Thymus (tissue), 11 donors: ENCODE measurements at regions not wholly inside any gene's neighbourhood (a gene's known extent, or its start where the extent isn't known, plus 50 kb on each side); places are given as distances from the start of the nearest gene placed in this dataset.

ENCODE experiments used
- DNase-seq, 9 donors: peaks; one replicate each; pipeline ENCODE4 v3.0.0-alpha.2; 2013; ENCODE audit warnings: low spot score in 9 of 9, low read depth in 6 of 9, missing footprints in 1 of 9
- H3K27ac ChIP-seq, 2 donors: one replicate each; pipeline ENCODE4 v1.5.1; 2013; ENCODE audit warnings: control low read depth in 1 of 2, low read depth in 1 of 2, low read length in 1 of 2, mild to moderate bottlenecking in 1 of 2, moderate library complexity in 1 of 2
- H3K27me3 ChIP-seq, 2 donors: one replicate each; pipeline ENCODE4 v1.5.1; 2013; ENCODE audit warnings: low read length in 1 of 2; ENCODE audit not compliant: control insufficient read depth in 2 of 2, insufficient read depth in 1 of 2
- H3K36me3 ChIP-seq, 2 donors: one replicate each; pipeline ENCODE4 v1.5.1; 2013; ENCODE audit warnings: low read length in 1 of 2, mild to moderate bottlenecking in 1 of 2, moderate library complexity in 1 of 2; ENCODE audit not compliant: control insufficient read depth in 2 of 2, insufficient read depth in 2 of 2
- H3K4me1 ChIP-seq, 2 donors: one replicate each; pipeline ENCODE4 v1.5.1; 2013; ENCODE audit warnings: low read length in 2 of 2; ENCODE audit not compliant: control insufficient read depth in 2 of 2, insufficient read depth in 2 of 2
- H3K4me3 ChIP-seq, 2 donors: one replicate each; pipeline ENCODE4 v1.5.1; 2013; ENCODE audit warnings: low read length in 2 of 2, control low read depth in 1 of 2, mild to moderate bottlenecking in 1 of 2
- H3K9me3 ChIP-seq, 2 donors: one replicate each; pipeline ENCODE4 v1.5.1; 2013; ENCODE audit warnings: low read length in 1 of 2, mild to moderate bottlenecking in 1 of 2; ENCODE audit not compliant: control insufficient read depth in 2 of 2, insufficient read depth in 1 of 2
- WGBS: extraction: QIAGEN DNeasy Blood & Tissue Kit; methylation state at CpG from one replicate; pipeline ENCODE4 v1.1.7; 2013; 5-methylcytosine and 5-hydroxymethylcytosine counted together
- donor health status: healthy.

GRCh38 chr5:103366918-103367549 is 108.5 kb downstream of the MACIR start:
- no peak for DNase-seq
- Histone ChIP-seq H3K36me3 (no peaks in the 10 kb centered on the region), H3K27ac (no peak overlapping the region), H3K9me3 (no peaks in the 10 kb centered on the region), H3K4me3 (no peak overlapping the region), H3K4me1 (no peaks in the 10 kb centered on the region), H3K27me3 (no peaks in the 10 kb centered on the region)
- 96% methylated on average over 10 of the region's 10 CpGs for WGBS

DNA sequence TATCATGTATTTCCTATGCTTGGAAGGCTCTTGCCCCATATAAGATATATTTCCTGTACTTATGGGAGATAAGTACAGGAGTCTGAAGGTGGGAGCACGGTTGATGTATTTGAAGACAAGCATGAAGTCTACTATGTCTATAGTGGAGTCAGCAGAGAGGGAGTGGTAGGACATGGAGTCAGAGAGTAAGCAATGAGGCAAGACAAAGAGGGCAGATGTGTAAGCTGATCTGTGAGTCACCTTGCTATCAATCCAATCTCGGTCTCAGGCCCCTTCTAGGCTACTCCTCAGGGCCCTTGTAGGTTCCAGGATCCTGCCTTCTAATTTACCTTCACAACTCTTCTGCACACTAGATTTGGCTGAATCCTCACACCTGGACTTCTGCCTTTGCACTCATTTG is 105.5 kb downstream of the MACIR start:
- no peak for DNase-seq
- Histone ChIP-seq H3K36me3 (no peaks in the 10 kb centered on the region), H3K4me3 (no peak overlapping the region), H3K4me1 (no peaks in the 10 kb centered on the region), H3K27ac (no peak overlapping the region), H3K9me3 (no peaks in the 10 kb centered on the region), H3K27me3 (no peaks in the 10 kb centered on the region)
- WGBS = 91% methylated on average over 2 of the region's 2 CpGs

DNA sequence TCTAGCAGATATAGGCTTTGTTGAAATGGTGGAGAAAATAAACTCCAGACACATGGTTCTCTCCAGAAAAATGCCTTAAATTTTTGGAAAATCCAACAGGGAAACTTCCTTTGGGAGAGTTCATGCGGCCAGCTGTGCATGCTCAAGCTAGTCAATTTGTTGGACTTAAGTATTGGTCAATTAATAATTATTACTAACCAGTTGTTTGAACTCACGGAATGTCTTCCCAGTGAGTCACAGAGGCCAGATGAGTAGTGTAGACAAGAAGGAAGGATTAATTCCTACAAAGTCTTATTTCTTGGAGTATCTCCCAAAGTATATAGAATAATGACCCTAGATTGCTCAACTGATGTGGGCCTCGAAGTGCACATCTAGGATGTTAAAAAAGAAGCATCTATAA is 103.6 kb downstream of the MACIR start:
- Histone ChIP-seq H3K27me3 (no peaks in the 10 kb centered on the region), H3K4me3 (no peak overlapping the region), H3K36me3 (no peaks in the 10 kb centered on the region), H3K9me3 (no peaks in the 10 kb centered on the region), H3K27ac (no peak overlapping the region), H3K4me1 (no peaks in the 10 kb centered on the region)
- WGBS = 97% methylated on average over 3 of the region's 3 CpGs
- DNase-seq = no peak

GRCh38 chr5:103360475-103360874 is 101.9 kb downstream of the MACIR start:
- Histone ChIP-seq H3K4me1 (no peaks in the 10 kb centered on the region), H3K27ac (no peak overlapping the region), H3K4me3 (no peak overlapping the region), H3K36me3 (no peaks in the 10 kb centered on the region), H3K9me3 (no peaks in the 10 kb centered on the region), H3K27me3 (no peaks in the 10 kb centered on the region)
- no peak for DNase-seq

- DNase-seq = no peak
- no peaks in the 10 kb centered on the region for H3K4me1 ChIP-seq
- H3K27ac ChIP-seq = no peak overlapping the region
- no peak overlapping the region for H3K4me3 ChIP-seq
- H3K9me3 ChIP-seq = no peaks in the 10 kb centered on the region
- no peaks in the 10 kb centered on the region for H3K27me3 ChIP-seq
- WGBS = 96% methylated on average over 6 of the region's 6 CpGs
- no peaks in the 10 kb centered on the region for H3K36me3 ChIP-seq
Measured at GRCh38 chr5:103358305-103358995, 99.9 kb downstream of the MACIR start.

DNA sequence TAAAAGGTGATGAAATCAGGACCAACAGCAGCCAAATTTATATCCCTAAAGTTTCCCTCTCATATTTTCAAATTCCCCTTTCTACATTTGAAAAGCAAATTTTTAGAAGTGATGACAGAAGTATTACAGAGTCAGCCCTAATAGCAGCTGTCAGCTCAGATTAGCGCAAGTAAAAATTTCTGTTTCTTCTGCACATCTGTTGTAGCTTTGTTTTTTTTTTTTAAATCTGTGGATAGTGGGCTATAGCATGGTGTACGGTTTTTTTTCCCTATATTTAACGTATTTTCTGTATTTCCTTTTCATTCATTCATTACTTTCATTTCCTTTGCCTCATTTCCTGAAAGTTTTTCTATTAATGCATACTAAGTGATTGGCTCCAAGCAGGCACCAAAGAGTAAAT is 99.1 kb downstream of the MACIR start:
- no peak for DNase-seq
- H3K27ac ChIP-seq = no peak overlapping the region
- no peaks in the 10 kb centered on the region for H3K36me3 ChIP-seq
- H3K4me1 ChIP-seq = no peaks in the 10 kb centered on the region
- no peaks in the 10 kb centered on the region for H3K9me3 ChIP-seq
- H3K27me3 ChIP-seq = no peaks in the 10 kb centered on the region
- WGBS = 83% methylated on average over 3 of the region's 3 CpGs
- no peak overlapping the region for H3K4me3 ChIP-seq

DNA sequence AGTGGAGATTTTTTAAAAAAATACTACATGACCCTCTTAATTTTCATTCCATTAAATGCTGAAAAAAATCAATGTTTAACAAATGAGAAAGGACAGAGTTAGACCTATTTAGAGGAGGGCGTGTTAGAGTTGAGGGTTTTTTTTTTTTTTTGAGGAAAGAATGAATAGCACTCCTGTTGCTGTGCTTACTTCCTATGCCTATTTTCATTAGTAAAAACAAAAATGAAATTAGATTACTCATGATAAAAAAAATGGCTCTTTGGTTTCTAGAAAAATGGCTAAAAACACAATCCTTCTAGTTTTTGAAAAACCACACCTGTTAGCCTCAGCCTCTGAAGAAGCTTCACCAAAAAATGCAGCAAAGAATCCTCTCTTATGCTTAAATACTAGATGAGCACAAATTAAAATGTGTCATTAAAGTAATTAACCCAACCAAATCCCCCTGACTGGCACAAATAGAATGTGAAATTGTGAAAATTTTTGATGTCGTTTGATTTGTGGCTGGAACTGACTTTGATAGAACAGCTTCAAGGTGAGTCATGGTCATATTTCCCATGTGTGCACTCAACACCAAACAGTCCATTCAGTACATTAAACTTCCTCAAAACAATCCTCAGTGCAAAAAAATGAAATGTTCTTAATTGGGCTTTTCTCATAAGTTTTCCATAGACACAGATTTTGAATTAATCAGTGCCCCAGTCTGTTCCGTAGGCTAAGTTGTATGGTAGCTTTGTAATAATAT is 98.0 kb downstream of the MACIR start:
- H3K27ac ChIP-seq = no peak overlapping the region
- WGBS = 88% methylated on average over 3 of the region's 3 CpGs
- H3K4me1 ChIP-seq = no peaks in the 10 kb centered on the region
- no peak overlapping the region for H3K4me3 ChIP-seq
- no peaks in the 10 kb centered on the region for H3K9me3 ChIP-seq
- H3K27me3 ChIP-seq = no peaks in the 10 kb centered on the region
- H3K36me3 ChIP-seq = no peaks in the 10 kb centered on the region
- DNase-seq = no peak

DNA sequence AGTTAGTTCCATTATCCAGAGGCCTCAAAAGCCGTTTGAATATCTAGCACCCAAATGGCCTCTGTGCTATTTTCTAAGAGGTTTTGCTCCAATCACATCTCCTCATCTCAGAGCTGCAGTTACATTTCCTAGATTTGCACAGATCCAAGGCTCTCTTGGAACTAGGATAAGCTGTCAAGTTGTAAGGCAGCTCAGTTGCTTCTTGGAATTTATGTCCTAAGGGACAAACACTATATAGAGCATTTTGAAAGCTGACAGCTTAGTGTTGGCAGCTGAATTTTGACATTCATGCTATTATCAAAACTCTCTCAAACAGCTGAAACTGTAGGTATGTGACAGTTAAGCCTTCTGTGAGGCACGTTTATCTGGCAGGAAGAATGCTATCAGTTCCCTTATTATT is 97.0 kb downstream of the MACIR start:
- no peaks in the 10 kb centered on the region for H3K36me3 ChIP-seq
- no peak for DNase-seq
- H3K9me3 ChIP-seq = no peaks in the 10 kb centered on the region
- H3K27ac ChIP-seq = no peak overlapping the region
- H3K4me3 ChIP-seq = no peak overlapping the region
- H3K4me1 ChIP-seq = no peaks in the 10 kb centered on the region
- H3K27me3 ChIP-seq = no peaks in the 10 kb centered on the region
- 45% methylated on average over 2 of the region's 2 CpGs for WGBS

- no peak for DNase-seq
- Histone ChIP-seq H3K27ac (no peak overlapping the region), H3K9me3 (no peaks in the 10 kb centered on the region), H3K4me3 (no peak overlapping the region), H3K36me3 (no peaks in the 10 kb centered on the region), H3K4me1 (no peaks in the 10 kb centered on the region), H3K27me3 (no peaks in the 10 kb centered on the region)
- WGBS = 96% methylated on average over 4 of the region's 4 CpGs
Measured at GRCh38 chr5:103354446-103354845, 95.9 kb downstream of the MACIR start.
